ENCODE measurements at regions not wholly inside any gene's neighbourhood (a gene's known extent, or its start where the extent isn't known, plus 50 kb on each side); places are given as distances from the start of the nearest gene placed in this dataset.
A peak's percentile ranks its signal among the peaks of the same experiment; 100 is the strongest.

- Histone ChIP-seq H3K4me1 (no peaks in the 10 kb centered on the region), H3K9me3 (no peaks in the 10 kb centered on the region), H3K4me3 (no peak overlapping the region), H3K27ac (no peak overlapping the region), H3K36me3 (no peaks in the 10 kb centered on the region), H3K27me3 (no peaks in the 10 kb centered on the region)
- 70 to 71% methylated on average over 5 of the region's 5 CpGs for WGBS, 2 donors
- ATAC-seq (ENCODE audit: low FRiP score in 2 of 2) = peak in 1 of 2 donors; percentile 60
- TF ChIP-seq POLR2A (IDR thresholded peaks at IDR 0.05) = no peak
- TF ChIP-seq EP300 (IDR thresholded peaks at IDR 0.05) = no peak
- TF ChIP-seq CTCF (IDR thresholded peaks at IDR 0.05) = no peak
- no peak for TF ChIP-seq POLR2AphosphoS5 (IDR thresholded peaks at IDR 0.05)
- DNase-seq = no peak
Measured at GRCh38 chr14:22484632-22485031, 104.4 kb downstream of the DAD1 start.

GRCh38 chr14:22483863-22484593, 105.0 kb downstream of the DAD1 start:
- Histone ChIP-seq H3K27ac (no peak overlapping the region), H3K9me3 (no peaks in the 10 kb centered on the region), H3K4me1 (no peaks in the 10 kb centered on the region), H3K27me3 (no peaks in the 10 kb centered on the region), H3K36me3 (no peaks in the 10 kb centered on the region), H3K4me3 (no peak overlapping the region)
- 66 to 68% methylated on average over 10 of the region's 10 CpGs for WGBS, 2 donors
- DNase-seq (no peak), ATAC-seq (ENCODE audit: low FRiP score in 2 of 2) (no peak)
- TF ChIP-seq POLR2AphosphoS5 (IDR thresholded peaks at IDR 0.05) = no peak
- TF ChIP-seq EP300 (IDR thresholded peaks at IDR 0.05) = no peak
- TF ChIP-seq CTCF (IDR thresholded peaks at IDR 0.05) = no peak
- no peak for TF ChIP-seq POLR2A (IDR thresholded peaks at IDR 0.05)

GRCh38 chr14:22482782-22483553, 106.1 kb downstream of the DAD1 start:
- Histone ChIP-seq H3K27me3 (no peaks in the 10 kb centered on the region), H3K4me1 (peaks cover 0 to 4% (median 0%) of the 10 kb centered on the region in 4 donors), H3K27ac (no peak overlapping the region), H3K4me3 (no peak overlapping the region), H3K36me3 (no peaks in the 10 kb centered on the region), H3K9me3 (no peaks in the 10 kb centered on the region)
- WGBS, 2 donors = 63 to 68% methylated on average over 6 of the region's 6 CpGs
- no peak for DNase-seq
- TF ChIP-seq CTCF (IDR thresholded peaks at IDR 0.05) = no peak
- no peak for TF ChIP-seq POLR2A (IDR thresholded peaks at IDR 0.05)
- TF ChIP-seq POLR2AphosphoS5 (IDR thresholded peaks at IDR 0.05) = no peak
- TF ChIP-seq EP300 (IDR thresholded peaks at IDR 0.05) = no peak
- no peak for ATAC-seq (ENCODE audit: low FRiP score in 2 of 2)

- ATAC-seq (ENCODE audit: low FRiP score in 2 of 2) = no peak
- peak overlapping the region in 1 of 4 donors; percentile 10 for H3K27ac ChIP-seq
- no peaks in the 10 kb centered on the region for H3K27me3 ChIP-seq
- 66 to 73% methylated on average over 8 of the region's 8 CpGs for WGBS, 2 donors
- no peak for DNase-seq
- H3K4me3 ChIP-seq = no peak overlapping the region
- H3K9me3 ChIP-seq = no peaks in the 10 kb centered on the region
- TF ChIP-seq EP300 (IDR thresholded peaks at IDR 0.05) (no peak), CTCF (IDR thresholded peaks at IDR 0.05) (no peak), POLR2A (IDR thresholded peaks at IDR 0.05) (no peak), POLR2AphosphoS5 (IDR thresholded peaks at IDR 0.05) (no peak)
- no peaks in the 10 kb centered on the region for H3K36me3 ChIP-seq
- peaks cover 0 to 4% (median 0%) of the 10 kb centered on the region in 4 donors for H3K4me1 ChIP-seq
Measured at GRCh38 chr14:22482085-22482694, 106.8 kb downstream of the DAD1 start.

Data from upper lobe of left lung (tissue), 6 donors.